MM.1S (cell line): ENCODE measurements at regions not wholly inside any gene's neighbourhood (a gene's known extent, or its start where the extent isn't known, plus 50 kb on each side); places are given as distances from the start of the nearest gene placed in this dataset.

Experiments
- CTCF ChIP-seq: fragments of 300-600 bp; sonication (generic); IDR thresholded peaks from 2 replicates; pipeline ENCODE4 v1.5.1; 2016; ENCODE audit warnings: antibody characterized with exemption, low read length, mixed read lengths
- EZH2 ChIP-seq: fragments of 300-600 bp; sonication (generic); optimal IDR thresholded peaks from 2 replicates; pipeline ENCODE3; 2017; ENCODE audit warnings: low read depth, mild to moderate bottlenecking, antibody characterized with exemption, low read length, mixed read lengths

- TF ChIP-seq CTCF (no peak), EZH2 (no peak)
Measured at GRCh38 chr7:34224281-34224680, 318.9 kb downstream of the BMPER start.
